SK-N-SH (cell line): ENCODE measurements at regions not wholly inside any gene's neighbourhood (a gene's known extent, or its start where the extent isn't known, plus 50 kb on each side); places are given as distances from the start of the nearest gene placed in this dataset.

Source experiments
- CTCF ChIA-PET: fragments of 300-600, 350-600 bp; formaldehyde crosslinking; extraction: SDS; loops from one replicate; lab custom pipeline; 2021; lab: Yijun Ruan, JAX
- POLR2A ChIA-PET: fragments of 350-600 bp; sonication (Branson Sonifier 250); formaldehyde crosslinking; extraction: SDS; loops from one replicate; lab custom pipeline; 2020; ENCODE audit warnings: antibody characterized with exemption, inconsistent platforms; lab: Yijun Ruan, JAX
- DNase-seq: peaks from one replicate; pipeline ENCODE4 v3.0.0; 2012
- H2AFZ ChIP-seq: fragments of 200-600 bp; sonication (generic); 2 replicates; pipeline ENCODE4 v1.8.1; 2016; ENCODE audit warnings: antibody characterized with exemption, mild to moderate bottlenecking, low read depth
- H3F3A ChIP-seq: fragments of 200-600 bp; sonication (generic); replicated peaks from 2 replicates; pipeline ENCODE3; 2016; ENCODE audit warnings: antibody characterized with exemption, mild to moderate bottlenecking; ENCODE audit not compliant: insufficient read depth
- H3K27ac ChIP-seq, 2 experiments: fragments of 200-500 bp in 1 of 2; fragments of 200-600 bp in 1 of 2; sonication (Bioruptor generic) in 1 of 2; sonication (generic), shearing (Covaris generic) in 1 of 2; 2 replicates each; pipeline versions ENCODE4 v1.5.1 to v1.6.1; 2014 to 2016; ENCODE audit warnings: low read depth in 2 of 2, inconsistent platforms in 1 of 2, low read length in 1 of 2, mild to moderate bottlenecking in 1 of 2, mixed read lengths in 1 of 2
- H3K27me3 ChIP-seq: fragments of 200-600 bp; sonication (generic), shearing (Covaris generic); 2 replicates; pipeline ENCODE4 v1.6.1; 2016; ENCODE audit warnings: mixed run types; ENCODE audit not compliant: insufficient read depth
- H3K36me3 ChIP-seq, 2 experiments: fragments of 200-500 bp in 1 of 2; fragments of 200-600 bp in 1 of 2; sonication (Bioruptor generic) in 1 of 2; sonication (generic) in 1 of 2; replicated peaks in 1 of 2; 2 replicates each; pipeline versions ENCODE3 to v1.5.1; 2014 to 2016; ENCODE audit warnings: low read length in 1 of 2, mild to moderate bottlenecking in 1 of 2; ENCODE audit not compliant: insufficient read depth in 2 of 2, control insufficient read depth in 1 of 2
- H3K4me1 ChIP-seq, 2 experiments: fragments of 200-500 bp in 1 of 2; fragments of 200-600 bp in 1 of 2; sonication (Bioruptor generic) in 1 of 2; sonication (generic), shearing (Covaris generic) in 1 of 2; 2 replicates each; pipeline versions ENCODE4 v1.5.1 to v1.6.1; 2014 to 2016; ENCODE audit warnings: low read depth in 1 of 2, low read length in 1 of 2, mixed run types in 1 of 2; ENCODE audit not compliant: insufficient read depth in 2 of 2, control insufficient read depth in 1 of 2
- H3K4me2 ChIP-seq: fragments of 200-600 bp; sonication (generic), shearing (Covaris generic); 2 replicates; pipeline ENCODE4 v1.6.1; 2017; ENCODE audit warnings: mixed run types
- H3K4me3 ChIP-seq, 2 experiments: fragments of 200-500 bp in 1 of 2; fragments of 200-600 bp in 1 of 2; sonication (Bioruptor generic) in 1 of 2; sonication (generic), shearing (Covaris generic) in 1 of 2; 2 replicates each; pipeline versions ENCODE4 v1.5.1 to v1.8.1; 2014 to 2016; ENCODE audit warnings: low read depth in 2 of 2, inconsistent platforms in 1 of 2, low read length in 1 of 2, mild to moderate bottlenecking in 1 of 2, mixed read lengths in 1 of 2, moderate library complexity in 1 of 2
- H3K79me2 ChIP-seq: fragments of 200-600 bp; sonication (generic); 2 replicates; pipeline ENCODE4 v1.8.1; 2017; ENCODE audit warnings: mild to moderate bottlenecking; ENCODE audit not compliant: insufficient read depth
- H3K9ac ChIP-seq: fragments of 200-600 bp; sonication (generic); 2 replicates; pipeline ENCODE4 v1.6.1; 2017; ENCODE audit warnings: mixed run types
- H3K9me2 ChIP-seq: fragments of 200-600 bp; sonication (generic); 2 replicates; pipeline ENCODE4 v1.6.1; 2017; ENCODE audit warnings: mixed run types
- H3K9me3 ChIP-seq: fragments of 200-600 bp; sonication (generic); 2 replicates; pipeline ENCODE4 v1.6.1; 2017; ENCODE audit warnings: mixed run types, mild to moderate bottlenecking, moderate library complexity
- H4K20me1 ChIP-seq: fragments of 200-600 bp; sonication (generic); 2 replicates; pipeline ENCODE4 v1.6.1; 2017; ENCODE audit warnings: mild to moderate bottlenecking, mixed run types; ENCODE audit not compliant: insufficient read depth
- CHD2 ChIP-seq: fragments of 150-350 bp; IDR thresholded peaks from 2 replicates; pipeline ENCODE4 v1.6.1; 2018; ENCODE audit warnings: low read length; ENCODE audit not compliant: partially characterized antibody
- ELF1 ChIP-seq: IDR thresholded peaks from 2 replicates; pipeline ENCODE4 v1.4.0; 2012
- FOSL2 ChIP-seq: IDR thresholded peaks from 2 replicates; pipeline ENCODE4 v1.4.0; 2012; ENCODE audit warnings: low read depth, mild to moderate bottlenecking, moderate library complexity, borderline replicate concordance
- FOXJ3 ChIP-seq: sonication (generic); formaldehyde crosslinking; IDR thresholded peaks from 2 replicates; pipeline ENCODE4 v1.5.1; 2020; ENCODE audit warnings: mild to moderate bottlenecking, missing genetic modification reagents
- FOXM1 ChIP-seq: IDR thresholded peaks from 2 replicates; pipeline ENCODE4 v1.4.0; 2012; ENCODE audit warnings: low read depth, mild to moderate bottlenecking
- GABPA ChIP-seq: IDR thresholded peaks from 2 replicates; pipeline ENCODE4 v1.4.0; 2012; ENCODE audit warnings: low read depth, mild to moderate bottlenecking
- GATA2 ChIP-seq: sonication (generic); formaldehyde crosslinking; IDR thresholded peaks from 2 replicates; pipeline ENCODE4 v1.5.0; 2020; ENCODE audit warnings: mild to moderate bottlenecking, missing genetic modification reagents
- MAX ChIP-seq: IDR thresholded peaks from 2 replicates; pipeline ENCODE4 v1.4.0; 2012; ENCODE audit warnings: low read depth
- MXI1 ChIP-seq: IDR thresholded peaks from 2 replicates; pipeline ENCODE4 v1.6.1; 2012; ENCODE audit warnings: mild to moderate bottlenecking, low read depth, low read length, improper control_type of control experiment
- NFIC ChIP-seq: IDR thresholded peaks from 2 replicates; pipeline ENCODE4 v1.4.0; 2012; ENCODE audit warnings: borderline replicate concordance
- NRF1 ChIP-seq: IDR thresholded peaks from 2 replicates; pipeline ENCODE4 v1.6.1; 2012; ENCODE audit warnings: low read depth, mild to moderate bottlenecking, low read length
- POLR2AphosphoS5 ChIP-seq: IDR thresholded peaks from 2 replicates; pipeline ENCODE4 v1.6.1; 2012; ENCODE audit warnings: low read depth, low read length
- REST ChIP-seq: IDR thresholded peaks from 2 replicates; pipeline ENCODE4 v1.6.1; 2012; ENCODE audit warnings: mild to moderate bottlenecking, low read depth, low read length, moderate library complexity
- RXRA ChIP-seq: IDR thresholded peaks from 2 replicates; pipeline ENCODE4 v1.4.0; 2012; ENCODE audit warnings: low read depth, mild to moderate bottlenecking, borderline replicate concordance
- SIN3A ChIP-seq: IDR thresholded peaks from 2 replicates; pipeline ENCODE4 v1.6.1; 2012; ENCODE audit warnings: low read depth, mild to moderate bottlenecking, low read length, moderate library complexity, borderline replicate concordance
- USF1 ChIP-seq: IDR thresholded peaks from 2 replicates; pipeline ENCODE4 v1.4.0; 2012; ENCODE audit warnings: low read depth, borderline replicate concordance
- YY1 ChIP-seq: IDR thresholded peaks from 2 replicates; pipeline ENCODE4 v1.4.0; 2012; ENCODE audit warnings: low read depth, mild to moderate bottlenecking
- WGBS: methylation state at CpG from one replicate; pipeline ENCODE4 v1.1.6; 2017; ENCODE audit warnings: low lambda C conversion rate; 5-methylcytosine and 5-hydroxymethylcytosine counted together
- TF ChIP-seq, protein P1 (sequence below): fragments of 150-350 bp; IDR thresholded peaks from 2 replicates; pipeline ENCODE4 v1.6.1; 2016; ENCODE audit warnings: mild to moderate bottlenecking, low read depth, low read length
- TF ChIP-seq, protein P2 (sequence below): IDR thresholded peaks from 2 replicates; pipeline ENCODE4 v1.4.0; 2012; ENCODE audit warnings: low read depth, borderline replicate concordance
- TF ChIP-seq, protein P3 (sequence below): IDR thresholded peaks from 2 replicates; pipeline ENCODE4; 2012

DNA sequence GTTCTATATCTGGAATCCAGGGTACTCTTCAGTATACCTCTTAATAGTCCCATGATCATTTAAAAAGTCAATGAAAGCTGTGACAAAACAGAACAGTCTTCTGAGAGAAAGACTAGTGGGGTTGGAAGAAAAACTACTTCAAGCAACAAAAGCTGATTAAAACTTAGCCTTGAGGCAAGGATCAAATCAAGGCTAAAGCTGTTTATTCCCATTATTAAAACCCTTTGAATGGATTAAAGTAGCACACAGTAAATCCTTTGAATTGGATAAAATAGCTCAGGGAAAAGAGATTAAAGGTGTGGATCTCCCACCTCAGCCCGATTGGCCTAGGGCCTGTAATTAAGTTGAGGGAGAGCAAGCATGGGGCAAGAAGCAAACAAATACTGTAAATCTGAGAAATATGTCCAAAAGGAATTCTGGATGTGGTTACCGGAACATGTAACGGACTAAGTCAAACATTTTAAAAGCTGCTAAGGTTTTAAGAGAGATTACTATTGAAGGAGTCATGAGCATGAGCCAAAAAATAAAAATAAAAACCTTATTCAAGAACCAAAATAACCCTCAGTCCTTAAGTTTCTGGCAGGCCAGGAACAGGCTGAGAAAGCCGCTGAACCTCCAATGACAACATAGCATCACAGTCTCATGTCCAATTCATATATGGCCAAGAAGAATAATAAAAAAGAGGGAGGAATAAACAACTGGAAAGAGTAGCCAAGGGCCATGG lies 257.3 kb upstream of the NEIL3 start:
- CTCF ChIA-PET, result interaction anchor here (0.9 to 2.0 kb wide), 7 partner anchors 20 to 328 kb away, joined by 3 to 7 read pairs (median 3); no protein-coding TSS in a partner anchor

GRCh38 chr4:177057186-177057585 lies 252.5 kb upstream of the NEIL3 start:
- no peak for TF ChIP-seq ELF1
- no peak for TF ChIP-seq SIN3A
- TF ChIP-seq CHD2, result no peak
- no peak for TF ChIP-seq USF1
- no peak for TF ChIP-seq FOSL2
- TF ChIP-seq MAX, result no peak
- TF ChIP-seq, protein P1, sequence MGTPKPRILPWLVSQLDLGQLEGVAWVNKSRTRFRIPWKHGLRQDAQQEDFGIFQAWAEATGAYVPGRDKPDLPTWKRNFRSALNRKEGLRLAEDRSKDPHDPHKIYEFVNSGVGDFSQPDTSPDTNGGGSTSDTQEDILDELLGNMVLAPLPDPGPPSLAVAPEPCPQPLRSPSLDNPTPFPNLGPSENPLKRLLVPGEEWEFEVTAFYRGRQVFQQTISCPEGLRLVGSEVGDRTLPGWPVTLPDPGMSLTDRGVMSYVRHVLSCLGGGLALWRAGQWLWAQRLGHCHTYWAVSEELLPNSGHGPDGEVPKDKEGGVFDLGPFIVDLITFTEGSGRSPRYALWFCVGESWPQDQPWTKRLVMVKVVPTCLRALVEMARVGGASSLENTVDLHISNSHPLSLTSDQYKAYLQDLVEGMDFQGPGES, result no peak
- TF ChIP-seq, protein P2, sequence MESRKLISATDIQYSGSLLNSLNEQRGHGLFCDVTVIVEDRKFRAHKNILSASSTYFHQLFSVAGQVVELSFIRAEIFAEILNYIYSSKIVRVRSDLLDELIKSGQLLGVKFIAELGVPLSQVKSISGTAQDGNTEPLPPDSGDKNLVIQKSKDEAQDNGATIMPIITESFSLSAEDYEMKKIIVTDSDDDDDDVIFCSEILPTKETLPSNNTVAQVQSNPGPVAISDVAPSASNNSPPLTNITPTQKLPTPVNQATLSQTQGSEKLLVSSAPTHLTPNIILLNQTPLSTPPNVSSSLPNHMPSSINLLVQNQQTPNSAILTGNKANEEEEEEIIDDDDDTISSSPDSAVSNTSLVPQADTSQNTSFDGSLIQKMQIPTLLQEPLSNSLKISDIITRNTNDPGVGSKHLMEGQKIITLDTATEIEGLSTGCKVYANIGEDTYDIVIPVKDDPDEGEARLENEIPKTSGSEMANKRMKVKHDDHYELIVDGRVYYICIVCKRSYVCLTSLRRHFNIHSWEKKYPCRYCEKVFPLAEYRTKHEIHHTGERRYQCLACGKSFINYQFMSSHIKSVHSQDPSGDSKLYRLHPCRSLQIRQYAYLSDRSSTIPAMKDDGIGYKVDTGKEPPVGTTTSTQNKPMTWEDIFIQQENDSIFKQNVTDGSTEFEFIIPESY, result no peak
- TF ChIP-seq YY1, result no peak
- TF ChIP-seq REST, result no peak
- no peak for TF ChIP-seq GATA2
- TF ChIP-seq, protein P3, sequence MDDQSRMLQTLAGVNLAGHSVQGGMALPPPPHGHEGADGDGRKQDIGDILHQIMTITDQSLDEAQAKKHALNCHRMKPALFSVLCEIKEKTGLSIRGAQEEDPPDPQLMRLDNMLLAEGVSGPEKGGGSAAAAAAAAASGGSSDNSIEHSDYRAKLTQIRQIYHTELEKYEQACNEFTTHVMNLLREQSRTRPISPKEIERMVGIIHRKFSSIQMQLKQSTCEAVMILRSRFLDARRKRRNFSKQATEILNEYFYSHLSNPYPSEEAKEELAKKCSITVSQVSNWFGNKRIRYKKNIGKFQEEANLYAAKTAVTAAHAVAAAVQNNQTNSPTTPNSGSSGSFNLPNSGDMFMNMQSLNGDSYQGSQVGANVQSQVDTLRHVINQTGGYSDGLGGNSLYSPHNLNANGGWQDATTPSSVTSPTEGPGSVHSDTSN, result no peak
- H3K27me3 ChIP-seq, result no peaks in the 10 kb centered on the region
- H3K79me2 ChIP-seq, result no peaks in the 10 kb centered on the region
- peaks cover 0 to 5% of the 10 kb centered on the region in 2 experiments for H3K36me3 ChIP-seq
- CTCF ChIA-PET, result interaction anchor here (0.7 to 3.3 kb wide), 2 partner anchors 9 to 185 kb away, joined by 3 to 53 read pairs; no protein-coding TSS in a partner anchor
- no peak overlapping the region for H3K9ac ChIP-seq
- DNase-seq, result no peak
- H3K4me1 ChIP-seq, result no peaks in the 10 kb centered on the region
- H3K27ac ChIP-seq, result no peak overlapping the region
- POLR2A ChIA-PET, result no interaction called here
- H3K9me2 ChIP-seq, result no peaks in the 10 kb centered on the region
- H3K4me3 ChIP-seq, result no peak overlapping the region
- H3K4me2 ChIP-seq, result no peak overlapping the region
- no peaks in the 10 kb centered on the region for H3K9me3 ChIP-seq
- H4K20me1 ChIP-seq, result no peaks in the 10 kb centered on the region
- H3F3A ChIP-seq, result no peaks in the 10 kb centered on the region
- 50% methylated on average over 2 of the region's 2 CpGs for WGBS
- no peak overlapping the region for H2AFZ ChIP-seq

More for the DNA sequence above, 257.3 kb upstream of the NEIL3 start:
- TF ChIP-seq MXI1 (no peak), GABPA (no peak), NFIC (no peak), POLR2AphosphoS5 (no peak), NRF1 (no peak), FOXM1 (no peak), FOXJ3 (CRISPR knock-in tag) (no peak), RXRA (no peak)
- DNase-seq, result no peak
- H3K4me2 ChIP-seq, result no peak overlapping the region
- H4K20me1 ChIP-seq, result no peaks in the 10 kb centered on the region
- POLR2A ChIA-PET, result no interaction called here
- H3K4me1 ChIP-seq, result no peaks in the 10 kb centered on the region
- H3K27me3 ChIP-seq, result no peaks in the 10 kb centered on the region
- H3K27ac ChIP-seq, result no peak overlapping the region
- no peaks in the 10 kb centered on the region for H3K79me2 ChIP-seq
- H3K4me3 ChIP-seq, result no peak overlapping the region
- H2AFZ ChIP-seq, result no peak overlapping the region
- H3K9me2 ChIP-seq, result no peaks in the 10 kb centered on the region
- WGBS, result 89% methylated on average over 4 of the region's 4 CpGs
- no peaks in the 10 kb centered on the region for H3F3A ChIP-seq
- H3K9me3 ChIP-seq, result no peaks in the 10 kb centered on the region
- no peak overlapping the region for H3K9ac ChIP-seq
- H3K36me3 ChIP-seq, result no peaks in the 10 kb centered on the region
